ENCODE measurements at regions not wholly inside any gene's neighbourhood (a gene's known extent, or its start where the extent isn't known, plus 50 kb on each side); places are given as distances from the start of the nearest gene placed in this dataset.
A peak's percentile ranks its signal among the peaks of the same experiment; 100 is the strongest.

GRCh38 chr2:172230889-172231401, 128.2 kb upstream of the DLX2 start:
- DNase-seq (ENCODE audit: low read depth) = no peak

- DNase-seq (ENCODE audit: low read depth) = no peak
Observed at GRCh38 chr2:172231508-172231907, 128.8 kb upstream of the DLX2 start.

- DNase-seq (ENCODE audit: low read depth) = no peak
Observed at GRCh38 chr2:172232708-172233396, 130.2 kb upstream of the DLX2 start.

- no peak for DNase-seq (ENCODE audit: low read depth)
Observed at GRCh38 chr2:172233987-172234715, 131.5 kb upstream of the DLX2 start.

- DNase-seq (ENCODE audit: low read depth) = no peak
Observed at GRCh38 chr2:172234716-172235691, 132.3 kb upstream of the DLX2 start.

- DNase-seq (ENCODE audit: low read depth) = no peak
Observed at GRCh38 chr2:172239944-172240590, 137.4 kb upstream of the DLX2 start.

GRCh38 chr2:172241222-172241621, 138.5 kb upstream of the DLX2 start:
- DNase-seq (ENCODE audit: low read depth) = no peak

GRCh38 chr2:172242471-172242870, 139.8 kb upstream of the DLX2 start:
- no peak for DNase-seq (ENCODE audit: low read depth)

- DNase-seq (ENCODE audit: low read depth) = no peak
Observed at GRCh38 chr2:172242961-172243360, 140.3 kb upstream of the DLX2 start.

GRCh38 chr2:172244419-172245130, 141.9 kb upstream of the DLX2 start:
- DNase-seq (ENCODE audit: low read depth) = no peak

GRCh38 chr2:172246649-172247048, 143.9 kb upstream of the DLX2 start:
- no peak for DNase-seq (ENCODE audit: low read depth)

GRCh38 chr2:172247203-172247602, 144.5 kb upstream of the DLX2 start:
- no peak for DNase-seq (ENCODE audit: low read depth)

- DNase-seq (ENCODE audit: low read depth) = no peak
Observed at GRCh38 chr2:172248381-172248780, 145.7 kb upstream of the DLX2 start.

GRCh38 chr2:172248785-172249187, 146.1 kb upstream of the DLX2 start:
- DNase-seq (ENCODE audit: low read depth) = no peak

GRCh38 chr2:172249334-172249733, 146.6 kb upstream of the DLX2 start:
- no peak for DNase-seq (ENCODE audit: low read depth)

GRCh38 chr2:172249986-172250385, 147.3 kb upstream of the DLX2 start:
- DNase-seq (ENCODE audit: low read depth) = no peak

GRCh38 chr2:172251231-172251630, 148.5 kb upstream of the DLX2 start:
- no peak for DNase-seq (ENCODE audit: low read depth)

GRCh38 chr2:172252154-172252553, 149.5 kb upstream of the DLX2 start:
- DNase-seq (ENCODE audit: low read depth) = no peak

- DNase-seq (ENCODE audit: low read depth) = peak; percentile 45
Observed at GRCh38 chr2:172253190-172254052, 150.7 kb upstream of the DLX2 start.

- no peak for DNase-seq (ENCODE audit: low read depth)
Observed at GRCh38 chr2:172256886-172257285, 154.2 kb upstream of the DLX2 start.
